ENCODE measurements at regions not wholly inside any gene's neighbourhood (a gene's known extent, or its start where the extent isn't known, plus 50 kb on each side); places are given as distances from the start of the nearest gene placed in this dataset.
A peak's percentile ranks its signal among the peaks of the same experiment; 100 is the strongest.

- peaks cover 8% of the 10 kb centered on the region for H3K27me3 Mint-ChIP-seq (ENCODE audit: low read depth)
- H2AFZ ChIP-seq (ENCODE audit: low read length) = no peak overlapping the region
- no CpG with 5 or more reads among the region's 18 CpGs for WGBS (ENCODE audit: extremely low coverage, insufficient read length, low lambda C conversion rate)
Observed at GRCh38 chr12:34304001-34304400, 281.7 kb downstream of the ALG10 start.

More at GRCh38 chr12:34304001-34304400, 281.7 kb downstream of the ALG10 start:
- Histone ChIP-seq H4K20me1 (ENCODE audit: control insufficient read depth, insufficient read depth, insufficient read length) (no peaks in the 10 kb centered on the region), H2BK15ac (ENCODE audit: low read depth, low read length) (no peak overlapping the region), H3T11ph (ENCODE audit: low read length) (no peak overlapping the region), H3K14ac (ENCODE audit: insufficient read depth, low read length) (no peak overlapping the region), H3K23me2 (ENCODE audit: insufficient read length, low read depth, low read length, poor library complexity, severe bottlenecking) (no peaks in the 10 kb centered on the region), H4K8ac (replicated peaks; ENCODE audit: insufficient read length, low read depth, low read length) (no peak overlapping the region), H4K5ac (ENCODE audit: insufficient read length, low read depth, low read length) (no peak overlapping the region), H3K79me2 (ENCODE audit: insufficient read depth, low read length) (no peaks in the 10 kb centered on the region), H3K27ac (ENCODE audit: insufficient read length, low read depth, low read length) (no peak overlapping the region), H3K9ac (ENCODE audit: extremely low read depth, insufficient read length, low read length) (no peak overlapping the region), H2BK5ac (ENCODE audit: insufficient read length, low read length) (no peak overlapping the region), H3K9me3 (ENCODE audit: control insufficient read depth, low read depth, low read length) (peaks cover 64% of the 10 kb centered on the region), H4K91ac (ENCODE audit: insufficient read length, low read depth, low read length) (no peak overlapping the region), H3K23ac (ENCODE audit: insufficient read length, low read depth, low read length) (no peak overlapping the region), H3K79me1 (ENCODE audit: insufficient read depth, low read depth, low read length, poor library complexity, severe bottlenecking) (no peaks in the 10 kb centered on the region), H3K4me1 (ENCODE audit: insufficient read depth, low read length) (no peaks in the 10 kb centered on the region), H3K4me2 (ENCODE audit: insufficient read depth, insufficient read length, low read length) (no peak overlapping the region), H2BK12ac (ENCODE audit: insufficient read length, low read depth, low read length) (no peak overlapping the region), H2AK5ac (ENCODE audit: insufficient read length, low read length) (no peak overlapping the region), H3K56ac (ENCODE audit: insufficient read length, low read depth, low read length) (no peak overlapping the region), H3K27me3 (ENCODE audit: insufficient read depth, low read length) (no peaks in the 10 kb centered on the region), H3K4ac (ENCODE audit: low read depth, low read length) (no peak overlapping the region), H2BK120ac (ENCODE audit: low read depth, low read length, poor library complexity, severe bottlenecking) (no peak overlapping the region), H2BK20ac (ENCODE audit: low read depth, low read length, poor library complexity, severe bottlenecking) (no peak overlapping the region), H3K18ac (ENCODE audit: insufficient read length, low read depth, low read length) (no peak overlapping the region)
- peaks cover 100% of the 10 kb centered on the region in 2 experiments for H3K9me3 Mint-ChIP-seq
- H3K4me1 Mint-ChIP-seq = no peaks in the 10 kb centered on the region
- H3K4me3 Mint-ChIP-seq = peak overlapping the region in 1 of 2 experiments; percentile 44; a peak in 1 of 5 replicates
- no peak for DNase-seq
- H3K27ac Mint-ChIP-seq = no peak overlapping the region
- peaks cover 55 to 60% (median 58%) of the 10 kb centered on the region in 3 experiments for H3K36me3 Mint-ChIP-seq (ENCODE audit: insufficient read depth in 1 of 3, low read depth in 3 of 3)
- TF ChIP-seq CTCF (conservative IDR thresholded peaks at IDR 0.05) = no peak

All from H9 (cell line).